Activated naive CD8-positive, alpha-beta T cell treated with anti-CD3 and anti-CD28 coated beads, Interleukin-2, amount 10 ng/mL, durations not matched to agents 7 days and 5 days (primary cell): ENCODE measurements at regions not wholly inside any gene's neighbourhood (a gene's known extent, or its start where the extent isn't known, plus 50 kb on each side); places are given as distances from the start of the nearest gene placed in this dataset.
"Not testable (repeated sequence)": the region's sequence is repeated elsewhere in the genome, so short reads cannot be mapped to it uniquely, and the experiment has no call there.

Experiments
- ATAC-seq: fragments of 150-1000 bp; cut with Tn5 transposase; one replicate; pipeline ENCODE4 v1.10.0; 2021; ENCODE audit warnings: low read depth, moderate library complexity
- POLR2A ChIA-PET: fragments of 350-600 bp; sonication (Branson Sonifier 250); formaldehyde crosslinking; loops from one replicate; lab custom pipeline; 2021; ENCODE audit warnings: antibody characterized with exemption; lab: Charles Lee
- DNase-seq: peaks from one replicate; pipeline ENCODE4 v3.0.0; 2021
- H3K27ac Mint-ChIP-seq: one replicate; pipeline ENCODE4 v1.8.0; 2022; ENCODE audit warnings: mild to moderate bottlenecking, mixed read lengths
- H3K27me3 Mint-ChIP-seq: one replicate; pipeline ENCODE4 v1.8.0; 2022; ENCODE audit warnings: mild to moderate bottlenecking, moderate library complexity, mixed read lengths
- H3K36me3 Mint-ChIP-seq: one replicate; pipeline ENCODE4 v1.8.0; 2021; ENCODE audit warnings: mild to moderate bottlenecking, mixed read lengths
- H3K4me1 Mint-ChIP-seq: one replicate; pipeline ENCODE4 v1.8.0; 2021; ENCODE audit warnings: mixed read lengths
- H3K4me3 Mint-ChIP-seq: one replicate; pipeline ENCODE4 v1.8.0; 2022; ENCODE audit warnings: mild to moderate bottlenecking, moderate library complexity, mixed read lengths
- H3K9me3 Mint-ChIP-seq: one replicate; pipeline ENCODE4 v1.8.0; 2021; ENCODE audit warnings: mixed read lengths

- no peak overlapping the region for H3K4me3 Mint-ChIP-seq
- H3K4me1 Mint-ChIP-seq = peaks cover 9% of the 10 kb centered on the region
- peak overlapping the region; percentile 8 for H3K27ac Mint-ChIP-seq
- DNase-seq = no peak
- POLR2A ChIA-PET = no interaction called here
- H3K36me3 Mint-ChIP-seq = no peaks in the 10 kb centered on the region
- peak; percentile 22 for ATAC-seq
- H3K9me3 Mint-ChIP-seq = no peaks in the 10 kb centered on the region
- H3K27me3 Mint-ChIP-seq = no peaks in the 10 kb centered on the region
Observed at GRCh38 chr18:10089881-10090280, 176.1 kb downstream of the VAPA start.

- POLR2A ChIA-PET = interaction anchor here (0.7 kb wide), 1 partner anchor 736 kb away, joined by 3 read pairs; no protein-coding TSS in a partner anchor
- no peaks in the 10 kb centered on the region for H3K27me3 Mint-ChIP-seq
- no peak for ATAC-seq
- no peaks in the 10 kb centered on the region for H3K36me3 Mint-ChIP-seq
- no peaks in the 10 kb centered on the region for H3K9me3 Mint-ChIP-seq
- no peak for DNase-seq
- peaks cover 9% of the 10 kb centered on the region for H3K4me1 Mint-ChIP-seq
- no peak overlapping the region for H3K27ac Mint-ChIP-seq
- no peak overlapping the region for H3K4me3 Mint-ChIP-seq
Observed at GRCh38 chr18:10090668-10091067, 176.9 kb downstream of the VAPA start.

DNA sequence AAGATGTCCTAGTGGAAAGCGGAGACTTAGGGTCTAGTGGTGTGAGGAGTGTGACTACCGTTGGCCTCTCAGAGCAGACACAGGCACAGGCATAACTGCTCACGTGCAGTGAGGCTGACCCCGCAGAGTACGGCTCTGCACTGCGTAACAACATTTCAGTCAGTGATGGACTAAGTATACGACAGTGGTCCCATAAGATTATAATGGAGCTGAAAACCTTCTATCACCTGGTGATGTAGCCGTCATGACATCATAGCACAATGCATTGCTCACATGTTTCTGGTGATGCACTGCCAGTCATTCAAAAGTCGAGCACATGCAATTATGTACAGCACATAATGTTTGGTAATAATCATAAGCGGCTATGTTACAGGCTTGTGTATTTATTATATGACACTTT is 179.6 kb downstream of the VAPA start:
- Mint-ChIP-seq H3K9me3 (no peaks in the 10 kb centered on the region), H3K4me3 (no peak overlapping the region), H3K36me3 (no peaks in the 10 kb centered on the region), H3K27ac (no peak overlapping the region), H3K27me3 (no peaks in the 10 kb centered on the region), H3K4me1 (peaks cover 9% of the 10 kb centered on the region)
- DNase-seq (no peak), ATAC-seq (no peak)
- POLR2A ChIA-PET = no interaction called here

DNA sequence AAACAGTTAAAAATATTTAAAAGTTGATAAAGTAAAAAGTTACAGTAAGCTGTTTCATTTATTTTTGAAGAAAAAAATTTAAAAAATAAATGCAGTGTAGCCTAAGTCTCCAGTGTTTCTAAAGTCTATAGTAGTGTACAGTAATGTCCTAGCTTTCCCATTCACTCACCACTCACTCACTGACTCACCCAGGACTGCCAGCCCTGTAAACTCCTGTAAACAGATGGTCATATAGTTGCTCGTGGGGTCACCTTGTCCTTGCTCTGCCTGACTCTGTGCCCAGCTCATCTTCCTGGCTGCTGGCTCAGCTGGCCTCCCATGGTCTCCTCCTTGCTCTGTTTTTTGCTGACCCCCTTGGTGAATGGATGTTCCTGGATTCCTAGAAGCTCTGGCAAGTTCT is 180.3 kb downstream of the VAPA start:
- H3K4me1 Mint-ChIP-seq = peaks cover 9% of the 10 kb centered on the region
- H3K4me3 Mint-ChIP-seq = no peak overlapping the region
- no peaks in the 10 kb centered on the region for H3K27me3 Mint-ChIP-seq
- no peaks in the 10 kb centered on the region for H3K9me3 Mint-ChIP-seq
- no peak for DNase-seq
- ATAC-seq = no peak
- no peak overlapping the region for H3K27ac Mint-ChIP-seq
- no peaks in the 10 kb centered on the region for H3K36me3 Mint-ChIP-seq
- POLR2A ChIA-PET = no interaction called here

GRCh38 chr18:10094655-10095054 is 180.8 kb downstream of the VAPA start:
- no peak overlapping the region for H3K4me3 Mint-ChIP-seq
- DNase-seq (no peak), ATAC-seq (no peak)
- H3K9me3 Mint-ChIP-seq = no peaks in the 10 kb centered on the region
- no peaks in the 10 kb centered on the region for H3K36me3 Mint-ChIP-seq
- POLR2A ChIA-PET = no interaction called here
- H3K27me3 Mint-ChIP-seq = no peaks in the 10 kb centered on the region
- no peak overlapping the region for H3K27ac Mint-ChIP-seq
- peaks cover 7% of the 10 kb centered on the region for H3K4me1 Mint-ChIP-seq

- Mint-ChIP-seq H3K4me3 (no peak overlapping the region), H3K9me3 (no peaks in the 10 kb centered on the region), H3K4me1 (no peaks in the 10 kb centered on the region), H3K27ac (no peak overlapping the region), H3K36me3 (no peaks in the 10 kb centered on the region), H3K27me3 (no peaks in the 10 kb centered on the region)
- POLR2A ChIA-PET = no interaction called here
- DNase-seq = no peak
- ATAC-seq = no peak
Observed at GRCh38 chr18:10095356-10095755, 181.5 kb downstream of the VAPA start.

DNA sequence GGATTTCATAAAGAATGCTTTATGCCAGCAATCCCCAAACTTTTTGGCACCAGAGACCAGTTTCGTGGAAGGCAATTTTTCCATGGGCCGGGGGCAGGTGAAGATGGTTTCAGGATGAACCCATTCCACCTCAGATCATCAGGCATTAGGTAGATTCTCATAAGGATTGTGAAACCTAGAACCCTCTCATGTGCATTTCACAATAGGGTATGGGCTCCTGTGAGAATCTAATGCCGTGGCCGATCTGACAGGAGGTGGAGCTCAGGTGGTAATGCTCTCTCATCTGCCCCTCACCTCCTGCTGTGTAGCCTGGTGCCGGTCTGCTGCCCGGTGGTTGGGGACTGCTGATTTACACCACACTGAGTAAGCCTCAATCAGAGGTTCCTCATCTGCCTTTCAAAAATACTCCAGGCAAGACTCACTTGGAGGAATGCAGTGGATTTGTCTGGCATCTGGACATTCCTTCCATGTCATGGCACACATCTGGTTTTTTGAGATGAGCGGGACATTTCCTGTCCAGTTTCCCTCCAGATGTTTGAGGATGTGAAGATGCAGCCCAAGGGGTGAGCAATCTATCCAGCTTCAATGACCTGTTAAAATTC is 185.8 kb downstream of the VAPA start:
- ATAC-seq (no peak), DNase-seq (no peak)
- Mint-ChIP-seq H3K36me3 (no peaks in the 10 kb centered on the region), H3K9me3 (no peaks in the 10 kb centered on the region), H3K27ac (no peak overlapping the region), H3K4me1 (no peaks in the 10 kb centered on the region), H3K4me3 (no peak overlapping the region), H3K27me3 (peaks cover 3% of the 10 kb centered on the region)
- POLR2A ChIA-PET = no interaction called here

DNA sequence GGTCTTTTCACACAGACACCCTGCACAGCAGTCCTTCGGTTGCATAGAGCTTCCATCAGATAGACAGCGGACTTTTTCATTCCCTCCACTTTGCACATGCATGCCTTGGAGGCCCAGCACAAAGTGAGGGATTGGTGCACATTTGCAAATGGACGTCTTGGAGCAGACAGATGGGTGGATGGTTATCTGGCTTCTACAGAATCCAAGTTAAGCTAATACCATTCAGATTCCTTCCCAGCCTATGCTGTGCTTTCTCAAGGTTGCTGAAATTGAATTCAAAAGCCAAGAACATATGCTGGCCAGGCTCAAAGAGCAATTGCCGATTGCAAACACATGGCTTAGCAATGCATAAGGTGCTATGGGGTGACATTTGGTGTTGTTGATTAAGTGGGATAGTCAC is 186.4 kb downstream of the VAPA start:
- Mint-ChIP-seq H3K4me1 (no peaks in the 10 kb centered on the region), H3K27me3 (peaks cover 3% of the 10 kb centered on the region), H3K4me3 (no peak overlapping the region), H3K9me3 (peaks cover 5% of the 10 kb centered on the region), H3K27ac (no peak overlapping the region), H3K36me3 (peaks cover 2% of the 10 kb centered on the region)
- ATAC-seq (no peak), DNase-seq (no peak)
- POLR2A ChIA-PET = no interaction called here

DNA sequence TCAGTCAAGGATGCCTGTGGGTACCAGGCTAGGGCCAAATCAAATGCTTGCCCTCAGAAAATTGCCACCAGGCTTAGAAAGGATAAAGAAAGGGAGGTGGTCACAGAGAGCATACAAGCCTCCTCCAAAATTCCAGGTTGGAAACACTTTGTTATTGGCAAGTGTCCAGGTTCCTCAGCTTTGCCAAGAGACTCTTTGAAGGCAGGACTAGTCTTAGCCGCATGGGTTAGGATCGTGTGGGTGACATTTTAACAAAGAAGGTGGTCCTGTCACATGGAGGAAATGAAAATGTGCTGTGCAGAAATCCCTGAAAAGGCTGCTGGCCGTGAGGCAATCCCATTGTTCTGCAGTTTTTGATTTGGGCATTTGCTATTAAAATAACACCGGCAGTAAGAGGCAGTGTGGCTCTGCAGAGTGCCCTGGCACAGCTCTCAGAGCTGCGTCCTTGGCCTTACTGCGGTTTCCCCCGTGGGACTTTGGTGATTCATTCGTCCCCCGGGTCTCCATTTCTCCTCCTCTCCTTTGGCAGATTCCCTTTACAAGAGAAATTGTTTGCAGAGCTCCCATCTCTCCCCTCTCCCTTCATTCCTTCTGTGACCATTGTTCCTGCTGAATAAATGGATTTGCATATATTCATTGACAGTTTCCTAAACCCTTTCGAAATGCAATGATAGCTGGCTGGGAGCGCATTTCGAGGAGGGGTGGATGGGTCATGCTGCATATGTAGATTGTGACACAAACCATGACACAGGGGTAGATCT is 187.3 kb downstream of the VAPA start:
- H3K4me1 Mint-ChIP-seq = no peaks in the 10 kb centered on the region
- peaks cover 2% of the 10 kb centered on the region for H3K36me3 Mint-ChIP-seq
- DNase-seq (no peak), ATAC-seq (no peak)
- H3K9me3 Mint-ChIP-seq = peaks cover 8% of the 10 kb centered on the region
- POLR2A ChIA-PET = no interaction called here
- H3K27me3 Mint-ChIP-seq = peaks cover 3% of the 10 kb centered on the region
- no peak overlapping the region for H3K4me3 Mint-ChIP-seq
- H3K27ac Mint-ChIP-seq = no peak overlapping the region

- no peak overlapping the region for H3K27ac Mint-ChIP-seq
- POLR2A ChIA-PET = no interaction called here
- ATAC-seq = no peak
- peaks cover 8% of the 10 kb centered on the region for H3K9me3 Mint-ChIP-seq
- DNase-seq = no peak
- peaks cover 2% of the 10 kb centered on the region for H3K36me3 Mint-ChIP-seq
- H3K4me3 Mint-ChIP-seq = no peak overlapping the region
- peaks cover 3% of the 10 kb centered on the region for H3K27me3 Mint-ChIP-seq
- no peaks in the 10 kb centered on the region for H3K4me1 Mint-ChIP-seq
Observed at GRCh38 chr18:10101729-10102128, 187.9 kb downstream of the VAPA start.

- H3K27ac Mint-ChIP-seq, H3K27me3 Mint-ChIP-seq, H3K9me3 Mint-ChIP-seq, H3K36me3 Mint-ChIP-seq, DNase-seq, ATAC-seq, POLR2A ChIA-PET, H3K4me3 Mint-ChIP-seq, H3K4me1 Mint-ChIP-seq: not testable (repeated sequence)
Observed at GRCh38 chr18:10105118-10105517, 191.3 kb downstream of the VAPA start.

DNA sequence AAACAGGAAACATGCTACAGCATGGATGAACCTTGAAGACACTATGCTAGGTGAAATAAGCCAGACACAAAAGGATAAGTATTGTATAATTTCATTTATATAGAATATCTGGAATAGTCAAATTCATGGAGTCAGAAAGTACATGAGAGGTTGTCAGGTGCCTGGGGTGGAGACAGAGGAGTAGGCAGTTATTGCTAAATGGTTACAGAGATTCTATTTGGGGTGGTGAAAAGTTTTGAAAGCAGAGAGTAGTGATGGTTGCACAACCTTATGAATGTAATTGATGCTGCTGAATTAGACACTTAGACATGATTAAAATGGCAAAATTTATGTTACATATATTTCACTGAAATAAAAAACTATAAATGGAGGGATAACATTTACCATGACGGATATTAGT is 197.4 kb downstream of the VAPA start:
- no peak overlapping the region for H3K27ac Mint-ChIP-seq
- H3K36me3 Mint-ChIP-seq = no peaks in the 10 kb centered on the region
- H3K9me3 Mint-ChIP-seq = no peaks in the 10 kb centered on the region
- DNase-seq (no peak), ATAC-seq (no peak)
- no peaks in the 10 kb centered on the region for H3K4me1 Mint-ChIP-seq
- H3K27me3 Mint-ChIP-seq = no peaks in the 10 kb centered on the region
- no peak overlapping the region for H3K4me3 Mint-ChIP-seq
- POLR2A ChIA-PET = no interaction called here

- DNase-seq (no peak), ATAC-seq (no peak)
- H3K36me3 Mint-ChIP-seq = no peaks in the 10 kb centered on the region
- H3K27me3 Mint-ChIP-seq = no peaks in the 10 kb centered on the region
- H3K9me3 Mint-ChIP-seq = no peaks in the 10 kb centered on the region
- H3K4me3 Mint-ChIP-seq = no peak overlapping the region
- no peak overlapping the region for H3K27ac Mint-ChIP-seq
- H3K4me1 Mint-ChIP-seq = no peaks in the 10 kb centered on the region
- POLR2A ChIA-PET = no interaction called here
Observed at GRCh38 chr18:10111944-10112343, 198.1 kb downstream of the VAPA start.
